Esophagus squamous epithelium (tissue), 5 donors: ENCODE measurements at regions not wholly inside any gene's neighbourhood (a gene's known extent, or its start where the extent isn't known, plus 50 kb on each side); places are given as distances from the start of the nearest gene placed in this dataset.

Source experiments
- DNase-seq: peaks from one replicate; lab custom pipeline; 2025; lab: John Stamatoyannopoulos, UW
- H3K27ac ChIP-seq, 4 donors: fragments of 200-600 bp; sonication (generic); one replicate each; pipeline ENCODE4 v1.5.1; 2016 to 2019; ENCODE audit warnings: mild to moderate bottlenecking in 1 of 4
- H3K27me3 ChIP-seq, 4 donors: fragments of 200-600 bp; sonication (generic); 1 replicate in 3 of 4; 2 replicates in 1 of 4; pipeline versions ENCODE4 v1.5.1 to v1.6.0; 2017 to 2021; ENCODE audit warnings: antibody characterized with exemption in 1 of 4
- H3K36me3 ChIP-seq, 3 donors: fragments of 200-600 bp; sonication (generic); one replicate each; pipeline ENCODE4 v1.5.1; 2016 to 2019
- H3K4me1 ChIP-seq, 3 donors: fragments of 200-600 bp; sonication (generic); one replicate each; pipeline ENCODE4 v1.5.1; 2017 to 2019
- H3K4me3 ChIP-seq, 4 donors: fragments of 200-600 bp; sonication (generic); 1 replicate in 3 of 4; 2 replicates in 1 of 4; pipeline ENCODE4 v1.5.1; 2016 to 2019; ENCODE audit warnings: mild to moderate bottlenecking in 2 of 4, moderate library complexity in 1 of 4
- H3K9me3 ChIP-seq, 3 donors: fragments of 200-600 bp; sonication (generic); one replicate each; pipeline ENCODE4 v1.5.1; 2016 to 2019
- POLR2A ChIP-seq, 4 donors: fragments of 450-650 bp; IDR thresholded peaks; one replicate each; pipeline ENCODE4 v1.6.1; 2017; ENCODE audit warnings: antibody characterized with exemption in 4 of 4, mild to moderate bottlenecking in 4 of 4, moderate library complexity in 3 of 4
- WGBS, 2 donors: methylation state at CpG; one replicate each; pipeline ENCODE4 v1.1.5; 2018; 5-methylcytosine and 5-hydroxymethylcytosine counted together
- intact Hi-C: fragments of 100-400 bp; cut with DNase I; formaldehyde crosslinking; loops from one replicate; pipeline ENCODE4 v1.15.0; 2022
- TF ChIP-seq, protein P1 (sequence below), 6 experiments: fragments of 450-650 bp in 4 of 6; fragments of 200-600 bp in 2 of 6; sonication (generic) in 2 of 6; IDR thresholded peaks; one replicate each; pipeline ENCODE4 v1.5.1; 2016 to 2019; ENCODE audit warnings: antibody characterized with exemption in 6 of 6, mild to moderate bottlenecking in 4 of 6, moderate library complexity in 4 of 6
- donor health status: DM: yes; HTN: yes; CAD: no.

DNA sequence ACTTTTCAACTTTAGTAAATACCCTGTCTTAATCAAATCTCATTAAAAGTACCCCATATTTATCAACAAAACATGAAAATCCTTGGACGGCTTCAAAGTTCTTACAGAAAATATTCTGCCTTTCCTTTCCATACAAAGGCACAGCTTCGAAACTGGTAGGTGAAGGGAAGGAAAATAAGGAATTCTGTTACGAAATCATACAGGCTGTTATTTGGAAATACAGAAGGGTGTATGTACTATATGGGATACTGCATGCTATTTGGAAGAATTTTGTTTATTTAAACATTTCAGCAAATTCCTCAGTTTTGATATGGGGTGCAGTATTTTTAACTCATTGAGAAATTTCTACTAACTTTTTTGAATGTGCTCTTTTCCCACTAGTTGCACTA is 138.4 kb upstream of the BTN3A2 start:
- H3K27ac ChIP-seq = no peak overlapping the region
- 85 to 93% methylated on average over 3 of the region's 3 CpGs for WGBS, 2 donors

DNA sequence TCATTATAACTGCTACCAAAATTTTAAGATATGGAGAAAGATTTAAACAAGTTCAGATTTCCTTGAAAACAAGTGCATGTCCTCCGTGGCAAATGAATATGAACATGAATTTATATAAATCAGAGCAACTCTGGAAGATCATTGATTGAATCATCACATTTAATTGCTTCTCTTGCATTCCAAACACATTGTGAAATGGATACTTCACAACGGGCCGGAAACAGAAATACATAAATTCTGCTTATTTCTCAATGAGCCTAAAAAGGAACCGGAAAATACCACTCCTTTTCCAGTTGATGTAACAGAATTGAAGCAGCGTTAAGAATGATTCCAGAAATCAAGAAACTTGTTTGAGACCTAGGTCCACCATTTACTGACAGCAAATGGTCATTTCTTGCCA is 134.6 kb upstream of the BTN3A2 start:
- TF ChIP-seq, protein P1, sequence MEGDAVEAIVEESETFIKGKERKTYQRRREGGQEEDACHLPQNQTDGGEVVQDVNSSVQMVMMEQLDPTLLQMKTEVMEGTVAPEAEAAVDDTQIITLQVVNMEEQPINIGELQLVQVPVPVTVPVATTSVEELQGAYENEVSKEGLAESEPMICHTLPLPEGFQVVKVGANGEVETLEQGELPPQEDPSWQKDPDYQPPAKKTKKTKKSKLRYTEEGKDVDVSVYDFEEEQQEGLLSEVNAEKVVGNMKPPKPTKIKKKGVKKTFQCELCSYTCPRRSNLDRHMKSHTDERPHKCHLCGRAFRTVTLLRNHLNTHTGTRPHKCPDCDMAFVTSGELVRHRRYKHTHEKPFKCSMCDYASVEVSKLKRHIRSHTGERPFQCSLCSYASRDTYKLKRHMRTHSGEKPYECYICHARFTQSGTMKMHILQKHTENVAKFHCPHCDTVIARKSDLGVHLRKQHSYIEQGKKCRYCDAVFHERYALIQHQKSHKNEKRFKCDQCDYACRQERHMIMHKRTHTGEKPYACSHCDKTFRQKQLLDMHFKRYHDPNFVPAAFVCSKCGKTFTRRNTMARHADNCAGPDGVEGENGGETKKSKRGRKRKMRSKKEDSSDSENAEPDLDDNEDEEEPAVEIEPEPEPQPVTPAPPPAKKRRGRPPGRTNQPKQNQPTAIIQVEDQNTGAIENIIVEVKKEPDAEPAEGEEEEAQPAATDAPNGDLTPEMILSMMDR (IDR thresholded peaks at IDR 0.05) = no peak
- TF ChIP-seq POLR2A (IDR thresholded peaks at IDR 0.05) = no peak

More for the DNA sequence above, 138.4 kb upstream of the BTN3A2 start:
- H3K27me3 ChIP-seq = peaks cover 0 to 60% (median 0%) of the 10 kb centered on the region in 4 donors
- DNase-seq = no peak
- TF ChIP-seq, protein P1 (IDR thresholded peaks at IDR 0.05) = no peak
- no peaks in the 10 kb centered on the region for H3K36me3 ChIP-seq
- H3K4me3 ChIP-seq = no peak overlapping the region
- intact Hi-C loops = no loop called here
- no peaks in the 10 kb centered on the region for H3K9me3 ChIP-seq
- peaks cover 0 to 35% (median 0%) of the 10 kb centered on the region in 3 donors for H3K4me1 ChIP-seq

DNA sequence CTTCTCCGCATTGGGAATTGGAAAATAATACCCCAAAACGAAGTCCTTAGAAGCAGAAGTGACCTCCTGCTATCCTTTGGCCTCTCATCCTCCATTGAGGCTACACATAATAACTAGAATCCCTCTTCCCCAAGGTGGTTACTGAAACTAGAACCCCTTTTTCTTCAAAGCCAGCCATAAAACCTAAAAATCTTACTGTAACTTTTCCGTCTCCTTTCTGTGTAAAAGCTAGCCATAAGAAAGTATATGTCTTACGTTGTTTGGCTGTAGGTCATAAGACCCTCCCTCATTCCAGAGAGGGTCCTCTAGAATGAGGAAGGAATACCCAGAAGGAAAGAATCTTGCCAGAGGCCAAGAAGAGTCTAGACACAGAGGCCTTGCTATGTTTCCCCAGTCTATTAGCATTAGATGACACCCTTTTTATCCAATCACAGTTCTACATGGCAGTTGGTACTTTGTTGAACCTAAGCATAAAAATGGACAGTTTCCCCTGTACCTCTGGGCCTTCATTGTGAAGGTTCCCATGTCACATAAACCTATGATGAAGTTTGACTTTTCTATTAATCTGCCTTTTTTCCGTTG is 133.9 kb upstream of the BTN3A2 start:
- H3K9me3 ChIP-seq = no peaks in the 10 kb centered on the region
- H3K36me3 ChIP-seq = no peaks in the 10 kb centered on the region
- 94 to 97% methylated on average over 5 of the region's 5 CpGs for WGBS, 2 donors
- DNase-seq = no peak
- H3K27me3 ChIP-seq = peaks cover 0 to 70% (median 4%) of the 10 kb centered on the region in 4 donors
- intact Hi-C loops = no loop called here
- no peak overlapping the region for H3K27ac ChIP-seq
- H3K4me1 ChIP-seq = peaks cover 0 to 41% (median 15%) of the 10 kb centered on the region in 3 donors
- no peak overlapping the region for H3K4me3 ChIP-seq
- no peak for TF ChIP-seq POLR2A (IDR thresholded peaks at IDR 0.05)
- TF ChIP-seq, protein P1 (IDR thresholded peaks at IDR 0.05) = no peak

More for the DNA sequence above, 134.6 kb upstream of the BTN3A2 start:
- no peaks in the 10 kb centered on the region for H3K9me3 ChIP-seq
- H3K27me3 ChIP-seq = peaks cover 0 to 64% (median 4%) of the 10 kb centered on the region in 4 donors
- no peak overlapping the region for H3K27ac ChIP-seq
- no peaks in the 10 kb centered on the region for H3K36me3 ChIP-seq
- peaks cover 0 to 46% (median 15%) of the 10 kb centered on the region in 3 donors for H3K4me1 ChIP-seq
- 84% methylated on average over 5 of the region's 5 CpGs for WGBS, 2 donors
- no peak for DNase-seq
- no peak overlapping the region for H3K4me3 ChIP-seq
- intact Hi-C loops = no loop called here

DNA sequence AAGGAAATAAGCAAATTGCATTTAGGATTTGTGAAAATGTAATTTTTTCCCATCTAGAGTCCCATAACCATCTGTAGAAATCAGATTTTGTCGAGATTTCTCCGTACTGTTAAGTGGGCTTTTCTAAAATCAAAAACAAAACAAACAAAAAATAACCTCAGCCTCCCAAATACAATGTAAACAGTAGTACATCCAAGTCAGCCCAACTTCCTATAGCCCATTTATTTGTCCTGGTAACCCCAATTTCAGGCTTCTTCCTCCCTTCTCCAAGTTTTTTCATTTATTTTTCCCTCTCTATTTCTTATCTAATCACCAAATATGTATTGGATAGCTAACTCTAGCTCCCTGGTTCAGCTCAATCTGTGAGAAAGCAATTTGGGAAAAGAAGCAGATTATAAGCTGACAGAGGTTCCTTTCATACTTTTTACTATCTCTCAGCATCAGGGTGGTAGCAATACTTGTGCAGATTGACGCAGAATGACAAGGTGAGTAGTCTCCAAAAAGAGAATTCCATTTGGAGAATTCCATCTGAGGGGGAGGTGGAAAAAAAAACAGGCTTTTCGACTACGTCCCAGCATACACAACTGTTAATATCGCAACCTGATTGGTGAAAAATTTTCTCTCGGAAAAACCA is 132.6 kb upstream of the BTN3A2 start:
- TF ChIP-seq, protein P1 (IDR thresholded peaks at IDR 0.05) = no peak
- WGBS, 2 donors = 24 to 38% methylated on average over 7 of the region's 7 CpGs
- Histone ChIP-seq H3K36me3 (no peaks in the 10 kb centered on the region), H3K4me3 (peak overlapping the region; percentile 31 to 69 (median 62)), H3K27ac (peak overlapping the region; percentile 83 to 95 (median 90)), H3K9me3 (no peaks in the 10 kb centered on the region), H3K4me1 (peaks cover 0 to 35% (median 15%) of the 10 kb centered on the region in 3 donors), H3K27me3 (peaks cover 0 to 78% (median 4%) of the 10 kb centered on the region in 4 donors)
- no peak for DNase-seq
- intact Hi-C loops = no loop called here

DNA sequence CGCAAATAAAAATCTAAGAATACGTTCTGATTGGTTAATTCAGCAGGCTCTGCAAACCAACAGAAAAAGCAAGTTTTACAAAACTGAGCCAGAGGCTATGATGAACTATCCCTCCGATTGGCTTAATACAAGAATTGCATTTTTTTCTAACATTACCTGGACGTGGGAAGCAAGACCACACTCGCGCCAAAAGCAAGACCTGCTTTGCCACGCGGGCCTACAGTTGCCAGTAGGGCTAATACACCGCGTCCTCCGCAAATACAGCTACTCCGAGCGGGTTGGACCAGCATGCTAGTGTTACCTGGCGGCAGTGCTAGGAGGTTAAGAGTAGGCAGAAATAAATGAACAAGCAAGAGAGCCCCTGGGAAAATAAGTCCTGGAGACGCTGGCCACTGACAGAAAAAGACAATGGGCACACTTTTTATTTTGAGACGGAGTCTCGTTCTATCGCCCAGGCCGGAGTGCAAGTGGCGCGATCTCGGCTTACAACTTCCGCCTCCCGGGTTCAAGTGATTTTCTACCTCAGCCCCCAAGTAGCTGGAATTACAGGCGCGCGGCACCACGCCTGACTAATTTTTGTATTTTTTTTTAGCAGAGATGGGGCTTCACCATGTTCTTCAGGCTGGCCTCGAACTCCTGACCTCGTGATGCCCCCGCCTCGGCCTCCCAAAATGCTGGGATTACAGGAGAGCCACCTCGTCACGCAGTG is 131.9 kb upstream of the BTN3A2 start:
- Histone ChIP-seq H3K4me3 (peak overlapping the region; percentile 31 to 69 (median 62)), H3K4me1 (peaks cover 0 to 35% (median 15%) of the 10 kb centered on the region in 3 donors), H3K9me3 (no peaks in the 10 kb centered on the region), H3K27me3 (peaks cover 0 to 79% (median 4%) of the 10 kb centered on the region in 4 donors), H3K27ac (peak overlapping the region; percentile 83 to 95 (median 90)), H3K36me3 (no peaks in the 10 kb centered on the region)
- intact Hi-C loops = no loop called here
- 10 to 19% methylated on average over 34 of the region's 34 CpGs for WGBS, 2 donors
- no peak for DNase-seq
- TF ChIP-seq, protein P1 (IDR thresholded peaks at IDR 0.05) = no peak
- TF ChIP-seq POLR2A (IDR thresholded peaks at IDR 0.05) = peak in 2 of 4 donors; percentile 8 to 48
